SK-N-SH (cell line): ENCODE measurements at regions not wholly inside any gene's neighbourhood (a gene's known extent, or its start where the extent isn't known, plus 50 kb on each side); places are given as distances from the start of the nearest gene placed in this dataset.
A peak's percentile ranks its signal among the peaks of the same experiment; 100 is the strongest.

Experiments
- CTCF ChIA-PET: fragments of 300-600, 350-600 bp; formaldehyde crosslinking; extraction: SDS; loops from one replicate; lab custom pipeline; 2021; lab: Yijun Ruan, JAX
- POLR2A ChIA-PET: fragments of 350-600 bp; sonication (Branson Sonifier 250); formaldehyde crosslinking; extraction: SDS; loops from one replicate; lab custom pipeline; 2020; ENCODE audit warnings: antibody characterized with exemption, inconsistent platforms; lab: Yijun Ruan, JAX
- DNase-seq: peaks from one replicate; pipeline ENCODE4 v3.0.0; 2012
- H2AFZ ChIP-seq: fragments of 200-600 bp; sonication (generic); 2 replicates; pipeline ENCODE4 v1.8.1; 2016; ENCODE audit warnings: antibody characterized with exemption, mild to moderate bottlenecking, low read depth
- H3F3A ChIP-seq: fragments of 200-600 bp; sonication (generic); replicated peaks from 2 replicates; pipeline ENCODE3; 2016; ENCODE audit warnings: antibody characterized with exemption, mild to moderate bottlenecking; ENCODE audit not compliant: insufficient read depth
- H3K27ac ChIP-seq, 2 experiments: fragments of 200-500 bp in 1 of 2; fragments of 200-600 bp in 1 of 2; sonication (Bioruptor generic) in 1 of 2; sonication (generic), shearing (Covaris generic) in 1 of 2; 2 replicates each; pipeline versions ENCODE4 v1.5.1 to v1.6.1; 2014 to 2016; ENCODE audit warnings: low read depth in 2 of 2, inconsistent platforms in 1 of 2, low read length in 1 of 2, mild to moderate bottlenecking in 1 of 2, mixed read lengths in 1 of 2
- H3K27me3 ChIP-seq: fragments of 200-600 bp; sonication (generic), shearing (Covaris generic); 2 replicates; pipeline ENCODE4 v1.6.1; 2016; ENCODE audit warnings: mixed run types; ENCODE audit not compliant: insufficient read depth
- H3K36me3 ChIP-seq, 2 experiments: fragments of 200-500 bp in 1 of 2; fragments of 200-600 bp in 1 of 2; sonication (Bioruptor generic) in 1 of 2; sonication (generic) in 1 of 2; replicated peaks in 1 of 2; 2 replicates each; pipeline versions ENCODE3 to v1.5.1; 2014 to 2016; ENCODE audit warnings: low read length in 1 of 2, mild to moderate bottlenecking in 1 of 2; ENCODE audit not compliant: insufficient read depth in 2 of 2, control insufficient read depth in 1 of 2
- H3K4me1 ChIP-seq, 2 experiments: fragments of 200-500 bp in 1 of 2; fragments of 200-600 bp in 1 of 2; sonication (Bioruptor generic) in 1 of 2; sonication (generic), shearing (Covaris generic) in 1 of 2; 2 replicates each; pipeline versions ENCODE4 v1.5.1 to v1.6.1; 2014 to 2016; ENCODE audit warnings: low read depth in 1 of 2, low read length in 1 of 2, mixed run types in 1 of 2; ENCODE audit not compliant: insufficient read depth in 2 of 2, control insufficient read depth in 1 of 2
- H3K4me2 ChIP-seq: fragments of 200-600 bp; sonication (generic), shearing (Covaris generic); 2 replicates; pipeline ENCODE4 v1.6.1; 2017; ENCODE audit warnings: mixed run types
- H3K4me3 ChIP-seq, 2 experiments: fragments of 200-500 bp in 1 of 2; fragments of 200-600 bp in 1 of 2; sonication (Bioruptor generic) in 1 of 2; sonication (generic), shearing (Covaris generic) in 1 of 2; 2 replicates each; pipeline versions ENCODE4 v1.5.1 to v1.8.1; 2014 to 2016; ENCODE audit warnings: low read depth in 2 of 2, inconsistent platforms in 1 of 2, low read length in 1 of 2, mild to moderate bottlenecking in 1 of 2, mixed read lengths in 1 of 2, moderate library complexity in 1 of 2
- H3K79me2 ChIP-seq: fragments of 200-600 bp; sonication (generic); 2 replicates; pipeline ENCODE4 v1.8.1; 2017; ENCODE audit warnings: mild to moderate bottlenecking; ENCODE audit not compliant: insufficient read depth
- H3K9ac ChIP-seq: fragments of 200-600 bp; sonication (generic); 2 replicates; pipeline ENCODE4 v1.6.1; 2017; ENCODE audit warnings: mixed run types
- H3K9me2 ChIP-seq: fragments of 200-600 bp; sonication (generic); 2 replicates; pipeline ENCODE4 v1.6.1; 2017; ENCODE audit warnings: mixed run types
- H3K9me3 ChIP-seq: fragments of 200-600 bp; sonication (generic); 2 replicates; pipeline ENCODE4 v1.6.1; 2017; ENCODE audit warnings: mixed run types, mild to moderate bottlenecking, moderate library complexity
- H4K20me1 ChIP-seq: fragments of 200-600 bp; sonication (generic); 2 replicates; pipeline ENCODE4 v1.6.1; 2017; ENCODE audit warnings: mild to moderate bottlenecking, mixed run types; ENCODE audit not compliant: insufficient read depth
- EZH2phosphoT487 ChIP-seq: fragments of 200-600 bp; sonication (generic); IDR thresholded peaks from 2 replicates; pipeline ENCODE4 v1.6.1; 2017; ENCODE audit warnings: low read depth, mixed run types, mild to moderate bottlenecking, antibody characterized with exemption, moderate library complexity, borderline replicate concordance
- FOXJ3 ChIP-seq: sonication (generic); formaldehyde crosslinking; IDR thresholded peaks from 2 replicates; pipeline ENCODE4 v1.5.1; 2020; ENCODE audit warnings: mild to moderate bottlenecking, missing genetic modification reagents
- GATA2 ChIP-seq: sonication (generic); formaldehyde crosslinking; IDR thresholded peaks from 2 replicates; pipeline ENCODE4 v1.5.0; 2020; ENCODE audit warnings: mild to moderate bottlenecking, missing genetic modification reagents
- NFIC ChIP-seq: IDR thresholded peaks from 2 replicates; pipeline ENCODE4 v1.4.0; 2012; ENCODE audit warnings: borderline replicate concordance
- NRF1 ChIP-seq: IDR thresholded peaks from 2 replicates; pipeline ENCODE4 v1.6.1; 2012; ENCODE audit warnings: low read depth, mild to moderate bottlenecking, low read length
- POLR2AphosphoS5 ChIP-seq: IDR thresholded peaks from 2 replicates; pipeline ENCODE4 v1.6.1; 2012; ENCODE audit warnings: low read depth, low read length
- RCOR1 ChIP-seq: fragments of 150-350 bp; IDR thresholded peaks from 2 replicates; pipeline ENCODE4 v1.6.1; 2017; ENCODE audit warnings: antibody characterized with exemption, low read length
- RFX5 ChIP-seq: IDR thresholded peaks from 2 replicates; pipeline ENCODE4 v1.6.1; 2012; ENCODE audit warnings: mild to moderate bottlenecking, improper control_type of control experiment, low read length
- SIN3A ChIP-seq: IDR thresholded peaks from 2 replicates; pipeline ENCODE4 v1.6.1; 2012; ENCODE audit warnings: low read depth, mild to moderate bottlenecking, low read length, moderate library complexity, borderline replicate concordance
- YY1 ChIP-seq: IDR thresholded peaks from 2 replicates; pipeline ENCODE4 v1.4.0; 2012; ENCODE audit warnings: low read depth, mild to moderate bottlenecking
- WGBS: methylation state at CpG from one replicate; pipeline ENCODE4 v1.1.6; 2017; ENCODE audit warnings: low lambda C conversion rate; 5-methylcytosine and 5-hydroxymethylcytosine counted together
- TF ChIP-seq, protein P1 (sequence below): fragments of 150-350 bp; IDR thresholded peaks from 2 replicates; pipeline ENCODE4 v1.6.1; 2016; ENCODE audit warnings: mild to moderate bottlenecking, low read depth, low read length
- TF ChIP-seq, protein P2 (sequence below): IDR thresholded peaks from 2 replicates; pipeline ENCODE4 v1.6.1; 2012; ENCODE audit warnings: mild to moderate bottlenecking, low read depth, low read length, moderate library complexity
- TF ChIP-seq, protein P3 (sequence below): IDR thresholded peaks from 2 replicates; pipeline ENCODE4 v1.4.0; 2012; ENCODE audit warnings: low read depth
- TF ChIP-seq, protein P4 (sequence below): IDR thresholded peaks from 2 replicates; pipeline ENCODE4 v1.4.0; 2012; ENCODE audit warnings: low read depth, borderline replicate concordance

DNA sequence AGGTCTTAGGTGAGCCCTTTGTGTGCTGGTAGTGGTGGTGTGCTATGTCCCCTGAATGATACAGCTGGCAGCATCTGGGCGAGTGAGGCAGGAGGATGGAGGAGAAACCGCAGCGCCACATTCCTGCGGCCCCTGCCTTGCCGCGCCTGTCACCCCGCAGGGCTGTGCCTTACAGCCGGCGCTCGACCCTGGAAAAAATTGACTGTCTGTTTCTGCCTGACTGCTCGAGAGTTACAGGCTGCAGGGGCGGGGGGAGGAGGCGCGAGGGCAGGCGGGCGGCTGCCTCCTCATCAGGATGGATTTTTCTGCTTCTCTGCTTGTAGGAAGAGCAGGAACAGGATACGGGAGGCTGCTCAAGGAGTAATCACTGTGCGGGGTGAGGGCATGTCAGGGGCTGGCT, 443.4 kb downstream of the MIAT start:
- H3K9me3 ChIP-seq, result no peaks in the 10 kb centered on the region
- peak overlapping the region; percentile 52 for H3K4me2 ChIP-seq
- H3K9ac ChIP-seq, result no peak overlapping the region
- no peak overlapping the region for H3K27ac ChIP-seq
- peak; percentile 76 for DNase-seq
- H3K36me3 ChIP-seq, result no peaks in the 10 kb centered on the region
- peaks cover 4% of the 10 kb centered on the region for H3F3A ChIP-seq
- H2AFZ ChIP-seq, result no peak overlapping the region
- 7% methylated on average over 5 of the region's 18 CpGs for whole genome bisulfite sequencing
- peaks cover 63% of the 10 kb centered on the region; the same call in 1 of the 2 replicates for H3K27me3 ChIP-seq
- TF ChIP-seq EZH2phosphoT487 (no peak), POLR2AphosphoS5 (no peak), GATA2 (CRISPR knock-in tag) (no peak)
- no peaks in the 10 kb centered on the region for H3K9me2 ChIP-seq
- CTCF ChIA-PET, result interaction anchor here (0.9 kb wide), 1 partner anchor 11 kb away, joined by 3 read pairs; no protein-coding TSS in a partner anchor
- H4K20me1 ChIP-seq, result no peaks in the 10 kb centered on the region
- peaks cover 0 to 11% of the 10 kb centered on the region in 2 experiments; a peak in 1 of 4 replicates for H3K4me1 ChIP-seq
- no peak overlapping the region for H3K4me3 ChIP-seq
- POLR2A ChIA-PET, result no interaction called here
- no peaks in the 10 kb centered on the region for H3K79me2 ChIP-seq

DNA sequence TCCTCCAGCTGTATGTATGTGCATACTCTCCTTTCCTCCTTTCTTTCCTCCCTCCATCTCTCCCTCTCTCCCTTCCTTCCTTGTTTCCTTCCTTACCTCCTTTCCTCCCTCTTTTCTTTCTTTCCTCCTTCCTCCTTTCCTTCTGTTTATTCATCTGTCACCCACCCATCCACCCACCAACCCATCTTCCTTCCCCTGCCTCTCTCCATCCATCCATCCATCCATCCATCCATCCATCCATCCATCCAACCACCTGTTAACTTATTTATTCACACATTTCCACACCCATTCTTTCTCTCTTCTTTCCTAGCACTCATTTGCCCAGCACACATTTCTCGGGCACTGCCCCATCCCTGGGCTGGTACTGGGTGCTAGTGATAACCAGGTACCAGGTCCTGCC, 443.9 kb downstream of the MIAT start:
- TF ChIP-seq RCOR1, result no peak
- TF ChIP-seq FOXJ3 (CRISPR knock-in tag), result no peak
- TF ChIP-seq, all 33 proteins: peak for 0
- no peak overlapping the region for H3K27ac ChIP-seq
- H2AFZ ChIP-seq, result no peak overlapping the region
- no peaks in the 10 kb centered on the region for H3K36me3 ChIP-seq
- no peaks in the 10 kb centered on the region for H4K20me1 ChIP-seq
- H3K4me3 ChIP-seq, result no peak overlapping the region
- no peak overlapping the region for H3K4me2 ChIP-seq
- peaks cover 59% of the 10 kb centered on the region; the same call in 1 of the 2 replicates for H3K27me3 ChIP-seq
- WGBS, result 33% methylated on average over 1 of the region's 1 CpG
- H3K9me3 ChIP-seq, result no peaks in the 10 kb centered on the region
- H3K4me1 ChIP-seq, result peaks cover 0 to 11% of the 10 kb centered on the region in 2 experiments; a peak in 1 of 4 replicates
- ChIA-PET POLR2A (no interaction called here), CTCF (no interaction called here)
- DNase-seq, result no peak
- no peaks in the 10 kb centered on the region for H3K9me2 ChIP-seq
- peaks cover 9% of the 10 kb centered on the region for H3F3A ChIP-seq
- no peak overlapping the region for H3K9ac ChIP-seq
- no peaks in the 10 kb centered on the region for H3K79me2 ChIP-seq

DNA sequence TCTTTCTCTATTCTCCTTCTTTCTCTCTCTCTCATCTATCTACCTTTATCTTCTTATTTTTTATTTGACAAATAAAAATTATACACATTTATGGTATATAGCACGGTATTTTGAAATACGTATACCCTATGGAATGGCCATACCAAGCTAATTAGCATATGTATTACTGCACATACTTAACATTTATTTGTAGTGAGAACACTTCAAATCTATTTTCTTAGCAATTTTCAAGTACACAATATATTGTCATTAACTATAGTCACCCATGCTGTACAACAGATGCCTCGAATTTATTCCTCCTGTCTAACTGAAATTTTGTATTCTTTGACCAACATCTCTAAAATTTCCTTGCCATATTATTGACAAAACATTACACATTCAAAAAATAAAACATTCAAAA, 447.1 kb downstream of the MIAT start:
- H3K79me2 ChIP-seq, result no peaks in the 10 kb centered on the region
- H3K27ac ChIP-seq, result no peak overlapping the region
- no peak overlapping the region for H3K9ac ChIP-seq
- H3K4me3 ChIP-seq, result no peak overlapping the region
- H3F3A ChIP-seq, result peaks cover 13% of the 10 kb centered on the region
- ChIA-PET CTCF (interaction anchor here (0.6 kb wide), 1 partner anchor 911 kb away, joined by 3 read pairs; no protein-coding TSS in a partner anchor), POLR2A (no interaction called here)
- H3K4me2 ChIP-seq, result no peak overlapping the region
- H4K20me1 ChIP-seq, result no peaks in the 10 kb centered on the region
- H3K27me3 ChIP-seq, result peaks cover 35% of the 10 kb centered on the region; the same call in 1 of the 2 replicates
- H3K36me3 ChIP-seq, result no peaks in the 10 kb centered on the region
- H2AFZ ChIP-seq, result no peak overlapping the region
- peaks cover 3 to 35% of the 10 kb centered on the region in 2 experiments; a peak in 2 of 4 replicates for H3K4me1 ChIP-seq
- TF ChIP-seq NFIC (no peak), NRF1 (no peak), RFX5 (no peak), YY1 (no peak), SIN3A (no peak)
- TF ChIP-seq, protein P1, sequence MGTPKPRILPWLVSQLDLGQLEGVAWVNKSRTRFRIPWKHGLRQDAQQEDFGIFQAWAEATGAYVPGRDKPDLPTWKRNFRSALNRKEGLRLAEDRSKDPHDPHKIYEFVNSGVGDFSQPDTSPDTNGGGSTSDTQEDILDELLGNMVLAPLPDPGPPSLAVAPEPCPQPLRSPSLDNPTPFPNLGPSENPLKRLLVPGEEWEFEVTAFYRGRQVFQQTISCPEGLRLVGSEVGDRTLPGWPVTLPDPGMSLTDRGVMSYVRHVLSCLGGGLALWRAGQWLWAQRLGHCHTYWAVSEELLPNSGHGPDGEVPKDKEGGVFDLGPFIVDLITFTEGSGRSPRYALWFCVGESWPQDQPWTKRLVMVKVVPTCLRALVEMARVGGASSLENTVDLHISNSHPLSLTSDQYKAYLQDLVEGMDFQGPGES, result no peak
- TF ChIP-seq, protein P2, sequence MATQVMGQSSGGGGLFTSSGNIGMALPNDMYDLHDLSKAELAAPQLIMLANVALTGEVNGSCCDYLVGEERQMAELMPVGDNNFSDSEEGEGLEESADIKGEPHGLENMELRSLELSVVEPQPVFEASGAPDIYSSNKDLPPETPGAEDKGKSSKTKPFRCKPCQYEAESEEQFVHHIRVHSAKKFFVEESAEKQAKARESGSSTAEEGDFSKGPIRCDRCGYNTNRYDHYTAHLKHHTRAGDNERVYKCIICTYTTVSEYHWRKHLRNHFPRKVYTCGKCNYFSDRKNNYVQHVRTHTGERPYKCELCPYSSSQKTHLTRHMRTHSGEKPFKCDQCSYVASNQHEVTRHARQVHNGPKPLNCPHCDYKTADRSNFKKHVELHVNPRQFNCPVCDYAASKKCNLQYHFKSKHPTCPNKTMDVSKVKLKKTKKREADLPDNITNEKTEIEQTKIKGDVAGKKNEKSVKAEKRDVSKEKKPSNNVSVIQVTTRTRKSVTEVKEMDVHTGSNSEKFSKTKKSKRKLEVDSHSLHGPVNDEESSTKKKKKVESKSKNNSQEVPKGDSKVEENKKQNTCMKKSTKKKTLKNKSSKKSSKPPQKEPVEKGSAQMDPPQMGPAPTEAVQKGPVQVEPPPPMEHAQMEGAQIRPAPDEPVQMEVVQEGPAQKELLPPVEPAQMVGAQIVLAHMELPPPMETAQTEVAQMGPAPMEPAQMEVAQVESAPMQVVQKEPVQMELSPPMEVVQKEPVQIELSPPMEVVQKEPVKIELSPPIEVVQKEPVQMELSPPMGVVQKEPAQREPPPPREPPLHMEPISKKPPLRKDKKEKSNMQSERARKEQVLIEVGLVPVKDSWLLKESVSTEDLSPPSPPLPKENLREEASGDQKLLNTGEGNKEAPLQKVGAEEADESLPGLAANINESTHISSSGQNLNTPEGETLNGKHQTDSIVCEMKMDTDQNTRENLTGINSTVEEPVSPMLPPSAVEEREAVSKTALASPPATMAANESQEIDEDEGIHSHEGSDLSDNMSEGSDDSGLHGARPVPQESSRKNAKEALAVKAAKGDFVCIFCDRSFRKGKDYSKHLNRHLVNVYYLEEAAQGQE, result no peak
- TF ChIP-seq, protein P3, sequence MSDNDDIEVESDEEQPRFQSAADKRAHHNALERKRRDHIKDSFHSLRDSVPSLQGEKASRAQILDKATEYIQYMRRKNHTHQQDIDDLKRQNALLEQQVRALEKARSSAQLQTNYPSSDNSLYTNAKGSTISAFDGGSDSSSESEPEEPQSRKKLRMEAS, result no peak
- TF ChIP-seq, protein P4, sequence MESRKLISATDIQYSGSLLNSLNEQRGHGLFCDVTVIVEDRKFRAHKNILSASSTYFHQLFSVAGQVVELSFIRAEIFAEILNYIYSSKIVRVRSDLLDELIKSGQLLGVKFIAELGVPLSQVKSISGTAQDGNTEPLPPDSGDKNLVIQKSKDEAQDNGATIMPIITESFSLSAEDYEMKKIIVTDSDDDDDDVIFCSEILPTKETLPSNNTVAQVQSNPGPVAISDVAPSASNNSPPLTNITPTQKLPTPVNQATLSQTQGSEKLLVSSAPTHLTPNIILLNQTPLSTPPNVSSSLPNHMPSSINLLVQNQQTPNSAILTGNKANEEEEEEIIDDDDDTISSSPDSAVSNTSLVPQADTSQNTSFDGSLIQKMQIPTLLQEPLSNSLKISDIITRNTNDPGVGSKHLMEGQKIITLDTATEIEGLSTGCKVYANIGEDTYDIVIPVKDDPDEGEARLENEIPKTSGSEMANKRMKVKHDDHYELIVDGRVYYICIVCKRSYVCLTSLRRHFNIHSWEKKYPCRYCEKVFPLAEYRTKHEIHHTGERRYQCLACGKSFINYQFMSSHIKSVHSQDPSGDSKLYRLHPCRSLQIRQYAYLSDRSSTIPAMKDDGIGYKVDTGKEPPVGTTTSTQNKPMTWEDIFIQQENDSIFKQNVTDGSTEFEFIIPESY, result no peak
- H3K9me3 ChIP-seq, result no peaks in the 10 kb centered on the region
- H3K9me2 ChIP-seq, result no peaks in the 10 kb centered on the region
- no peak for DNase-seq
- 62% methylated on average over 3 of the region's 3 CpGs for WGBS
